Panc1 (cell line): ENCODE measurements at regions not wholly inside any gene's neighbourhood (a gene's known extent, or its start where the extent isn't known, plus 50 kb on each side); places are given as distances from the start of the nearest gene placed in this dataset.

Source experiments
- POLR2AphosphoS5 ChIP-seq: IDR thresholded peaks from 2 replicates; pipeline ENCODE4 v1.6.1; 2012; ENCODE audit warnings: mild to moderate bottlenecking, low read depth, low read length, moderate library complexity
- REST ChIP-seq, 2 experiments: IDR thresholded peaks; 2 replicates each; pipeline ENCODE4 v1.6.1; 2011 to 2012; ENCODE audit warnings: low read depth in 2 of 2, control low read depth in 1 of 2, low read length in 1 of 2, mild to moderate bottlenecking in 1 of 2, moderate library complexity in 1 of 2; ENCODE audit not compliant: insufficient read depth in 1 of 2
- SIN3A ChIP-seq: IDR thresholded peaks from 2 replicates; pipeline ENCODE4 v1.6.1; 2012; ENCODE audit warnings: low read depth, mild to moderate bottlenecking, low read length, moderate library complexity, borderline replicate concordance; ENCODE audit not compliant: insufficient read depth
- TF ChIP-seq, protein P1 (sequence below): fragments of 450-650 bp; IDR thresholded peaks from 2 replicates; pipeline ENCODE4 v1.5.1; 2017; ENCODE audit warnings: mild to moderate bottlenecking

- TF ChIP-seq POLR2AphosphoS5, result no peak
- TF ChIP-seq, protein P1, sequence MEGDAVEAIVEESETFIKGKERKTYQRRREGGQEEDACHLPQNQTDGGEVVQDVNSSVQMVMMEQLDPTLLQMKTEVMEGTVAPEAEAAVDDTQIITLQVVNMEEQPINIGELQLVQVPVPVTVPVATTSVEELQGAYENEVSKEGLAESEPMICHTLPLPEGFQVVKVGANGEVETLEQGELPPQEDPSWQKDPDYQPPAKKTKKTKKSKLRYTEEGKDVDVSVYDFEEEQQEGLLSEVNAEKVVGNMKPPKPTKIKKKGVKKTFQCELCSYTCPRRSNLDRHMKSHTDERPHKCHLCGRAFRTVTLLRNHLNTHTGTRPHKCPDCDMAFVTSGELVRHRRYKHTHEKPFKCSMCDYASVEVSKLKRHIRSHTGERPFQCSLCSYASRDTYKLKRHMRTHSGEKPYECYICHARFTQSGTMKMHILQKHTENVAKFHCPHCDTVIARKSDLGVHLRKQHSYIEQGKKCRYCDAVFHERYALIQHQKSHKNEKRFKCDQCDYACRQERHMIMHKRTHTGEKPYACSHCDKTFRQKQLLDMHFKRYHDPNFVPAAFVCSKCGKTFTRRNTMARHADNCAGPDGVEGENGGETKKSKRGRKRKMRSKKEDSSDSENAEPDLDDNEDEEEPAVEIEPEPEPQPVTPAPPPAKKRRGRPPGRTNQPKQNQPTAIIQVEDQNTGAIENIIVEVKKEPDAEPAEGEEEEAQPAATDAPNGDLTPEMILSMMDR, result no peak
- TF ChIP-seq SIN3A, result no peak
- TF ChIP-seq REST (IDR thresholded peaks at IDR 0.05; ENCODE audit: insufficient read depth in 1 of 2, low read depth in 2 of 2, low read length in 1 of 2), result no peak
These were observed 333.8 kb upstream of the CTNND2 start for GRCh38 chr5:12237837-12238575.
